GM19455 (cell line): ENCODE measurements at regions not wholly inside any gene's neighbourhood (a gene's known extent, or its start where the extent isn't known, plus 50 kb on each side); places are given as distances from the start of the nearest gene placed in this dataset.

ENCODE experiments used
- ATAC-seq: cut with Tn5 transposase; IDR thresholded peaks from one replicate; pipeline ENCODE4 v1.9.1; 2021; ENCODE audit not compliant: unreplicated experiment

DNA sequence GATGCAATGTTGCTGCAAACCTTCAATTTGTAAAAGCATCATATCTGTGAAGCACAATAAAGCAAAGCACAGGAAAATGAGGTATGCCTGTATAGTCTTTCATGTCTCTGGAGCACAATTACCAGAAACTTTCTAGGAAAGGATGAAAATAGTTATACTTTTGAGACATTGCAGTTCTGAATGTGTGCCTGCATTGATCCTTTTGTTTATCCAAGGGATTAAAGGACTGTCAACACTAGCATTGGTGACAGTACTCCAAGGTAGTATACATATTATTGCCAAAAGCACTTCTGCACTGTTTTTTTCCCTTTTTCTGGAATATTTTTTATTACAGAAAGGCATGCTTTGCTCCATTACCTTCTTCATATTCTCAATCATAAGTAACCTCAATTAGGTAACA is 476.0 kb downstream of the GABRG1 start:
- ATAC-seq = no peak

DNA sequence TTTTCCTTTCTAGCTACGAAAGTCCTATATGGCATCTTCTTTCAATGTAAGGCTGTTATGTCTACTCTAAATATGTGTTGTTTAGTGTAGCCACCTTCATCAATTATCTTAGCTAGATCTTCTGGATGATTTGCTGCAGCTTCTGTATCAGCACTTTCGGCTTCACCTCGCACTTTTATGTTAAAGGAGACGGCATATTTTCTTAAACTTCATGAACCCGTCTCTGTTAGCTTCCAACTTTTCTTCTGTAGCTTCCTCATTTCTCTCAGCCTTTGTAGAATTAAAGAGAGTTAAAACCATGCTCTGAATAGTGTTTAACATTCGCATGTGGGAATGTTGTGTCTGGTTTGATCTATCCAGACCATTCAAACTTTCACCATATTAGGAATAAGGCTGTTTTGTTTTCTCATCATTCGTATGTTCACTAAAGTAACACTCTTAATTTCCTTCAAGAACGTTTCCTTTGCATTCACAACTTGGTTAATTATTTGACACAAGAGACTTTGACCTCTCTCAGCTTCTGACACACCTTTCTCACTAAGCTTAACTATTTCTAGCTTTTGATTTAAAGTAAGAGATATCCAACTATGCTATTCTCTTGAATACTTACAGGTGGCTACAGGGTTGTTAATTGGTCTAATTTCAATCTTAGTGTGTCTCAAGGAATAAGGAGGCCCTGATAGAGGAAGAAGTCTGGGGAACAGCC is 476.8 kb downstream of the GABRG1 start:
- no peak for ATAC-seq

DNA sequence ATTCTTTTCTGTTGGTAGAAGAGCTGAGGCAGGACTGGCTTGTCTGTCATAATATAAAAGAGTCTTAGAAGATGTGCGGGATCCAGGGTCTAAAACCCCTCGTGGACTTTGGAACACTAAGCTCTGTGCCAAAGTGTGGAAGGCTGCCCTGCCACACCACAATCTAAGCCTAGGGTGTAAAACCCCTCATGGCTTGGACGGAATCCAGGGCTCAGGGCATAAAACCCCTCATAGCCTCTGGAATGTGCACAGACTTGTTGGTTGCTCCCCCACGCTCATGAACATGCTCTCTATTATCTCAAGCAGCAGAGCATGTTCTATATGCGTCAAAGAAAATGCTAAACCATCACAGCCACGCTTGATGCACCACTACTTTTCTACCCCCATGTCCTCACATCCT is 483.6 kb downstream of the GABRG1 start:
- ATAC-seq = no peak

DNA sequence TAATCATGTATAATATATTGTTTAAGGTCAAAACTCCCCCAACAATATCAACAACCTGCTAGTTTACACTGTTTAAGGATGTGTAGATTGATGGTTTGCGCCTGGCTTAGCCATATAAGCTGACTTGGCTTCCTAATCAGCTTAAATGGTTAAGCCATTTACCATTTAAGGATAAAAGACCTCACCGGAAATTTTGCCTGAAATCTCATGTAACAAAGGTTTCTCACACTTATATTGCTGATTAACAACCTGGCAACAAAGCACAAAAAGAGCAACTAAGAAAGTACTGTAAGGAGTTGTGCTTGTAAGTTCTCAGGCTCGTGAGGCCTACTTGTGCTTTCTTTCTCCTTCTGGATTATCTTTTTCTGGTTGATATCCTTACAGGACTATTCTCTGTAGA is 485.2 kb downstream of the GABRG1 start:
- ATAC-seq = no peak

DNA sequence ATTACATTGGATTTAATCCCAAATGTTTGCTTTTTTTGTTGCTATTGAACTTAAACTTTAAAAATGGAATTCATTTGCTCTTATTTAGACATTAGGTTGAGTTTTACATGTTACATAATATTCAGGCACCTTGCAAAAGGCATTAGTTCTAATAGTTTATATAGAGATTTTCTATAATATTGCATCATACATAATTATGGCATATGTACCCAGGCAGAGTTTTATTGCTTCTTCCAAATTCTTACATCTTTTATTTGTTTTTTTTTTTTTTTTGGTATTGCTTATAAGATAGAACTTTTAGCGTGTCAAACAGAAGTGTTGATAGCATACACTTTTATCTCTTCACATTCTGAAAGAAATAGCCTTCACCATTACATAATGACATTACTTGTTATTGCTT is 487.7 kb downstream of the GABRG1 start:
- no peak for ATAC-seq

DNA sequence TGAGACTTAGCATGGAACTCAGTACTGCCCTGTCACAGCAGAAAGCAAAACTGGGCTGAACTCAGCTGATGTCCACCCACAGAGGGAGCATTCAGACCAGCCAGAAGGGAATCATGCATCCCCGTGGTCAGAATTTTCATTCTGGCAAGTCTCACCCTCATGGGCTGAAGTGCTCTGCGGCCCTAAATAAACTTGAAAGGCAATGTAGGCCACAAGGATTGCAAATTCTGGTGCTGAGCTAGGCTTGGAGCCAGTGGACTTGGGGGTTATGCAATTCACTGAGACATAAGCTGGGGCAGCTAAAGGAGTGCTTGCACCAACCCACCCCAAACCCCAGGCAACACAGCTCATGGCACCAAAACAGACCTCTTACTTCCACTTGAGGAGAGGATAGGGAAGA is 494.1 kb downstream of the GABRG1 start:
- ATAC-seq = no peak

DNA sequence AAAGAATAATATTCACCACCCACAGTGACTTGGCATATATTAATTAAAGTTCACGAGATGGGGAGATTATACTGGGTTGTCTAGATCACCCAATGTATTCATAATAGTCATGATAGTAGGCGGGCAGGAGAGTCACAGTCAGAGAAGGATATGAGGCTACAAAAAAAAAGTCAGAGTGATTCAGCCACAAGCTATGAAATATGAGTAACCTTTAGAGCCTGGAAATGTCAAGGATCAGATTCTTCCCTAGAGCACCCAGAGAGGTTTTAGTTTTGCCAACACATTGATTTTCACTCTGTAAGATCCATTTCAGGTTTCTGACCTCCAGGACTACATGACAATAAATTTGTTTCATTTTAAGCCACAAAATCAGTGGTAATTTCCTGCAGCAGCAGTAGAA is 501.9 kb downstream of the GABRG1 start:
- no peak for ATAC-seq

DNA sequence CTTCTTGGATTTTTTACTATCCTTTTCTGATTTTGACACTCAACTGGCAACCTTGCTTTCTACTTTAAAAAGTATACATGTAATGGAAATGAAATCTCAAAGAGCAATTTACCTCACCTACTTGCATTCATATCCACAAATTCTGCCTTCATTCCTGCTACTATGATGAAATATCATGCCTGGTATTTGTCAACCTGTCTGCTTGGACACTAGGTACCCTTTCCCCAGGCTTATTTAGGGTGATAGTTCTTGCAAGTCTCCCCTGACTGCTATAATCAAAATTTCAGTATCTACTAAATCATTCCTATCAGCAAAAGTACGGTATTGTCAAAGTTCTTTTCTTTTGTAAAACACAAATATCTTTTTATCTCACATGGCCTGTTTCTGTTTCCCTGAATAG is 503.0 kb downstream of the GABRG1 start:
- ATAC-seq = no peak

DNA sequence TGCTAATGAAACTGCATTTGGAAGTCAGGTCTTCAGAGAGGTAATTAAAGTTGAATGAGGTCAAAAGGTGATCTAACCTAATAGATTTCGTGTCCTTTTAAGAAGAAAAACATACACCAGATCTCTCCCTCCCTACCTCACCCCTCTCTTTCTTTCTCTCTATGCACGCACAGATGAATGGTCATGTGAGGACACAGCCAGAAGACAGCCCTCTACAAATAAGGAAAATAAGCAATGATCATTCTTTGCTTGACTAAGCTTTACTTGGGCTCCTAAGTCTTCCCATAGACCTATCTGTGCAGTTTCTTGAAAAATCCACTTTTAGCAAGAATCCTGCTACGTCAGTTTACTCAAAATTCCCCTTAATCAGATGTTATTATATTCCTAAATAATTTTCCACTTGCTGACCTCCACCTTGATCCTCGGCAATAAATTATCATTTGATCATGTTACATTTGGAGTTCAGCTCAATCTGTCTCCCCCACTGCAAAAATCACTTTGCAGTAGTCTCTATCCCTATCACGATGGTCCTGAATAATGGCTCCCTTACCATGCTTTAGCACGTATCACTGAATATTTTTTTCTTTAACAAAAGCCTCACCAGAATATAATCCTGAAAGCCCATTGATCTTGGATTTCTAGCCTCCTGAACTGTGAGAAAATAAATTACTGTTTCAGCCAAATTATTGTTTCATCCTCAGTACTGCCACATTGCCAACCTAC is 527.3 kb downstream of the GABRG1 start:
- ATAC-seq = no peak

DNA sequence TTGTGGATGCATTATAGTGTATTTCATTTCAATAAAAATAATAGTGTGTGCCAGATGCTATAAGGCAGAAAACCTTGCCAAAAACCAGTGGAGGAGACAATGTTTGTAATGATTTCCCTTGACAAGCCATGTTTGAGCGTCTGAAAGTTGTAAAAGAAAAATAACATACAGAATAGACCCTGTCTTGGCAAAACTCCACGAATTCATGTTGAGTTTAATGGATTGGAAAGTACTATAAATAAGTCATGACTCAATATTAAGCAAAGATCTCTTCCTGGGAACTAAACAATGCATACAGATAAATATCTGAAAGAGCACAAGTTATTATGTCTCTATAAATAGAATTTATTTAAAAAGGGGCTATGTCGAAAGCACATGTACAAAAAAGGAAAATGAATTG is 543.5 kb downstream of the GABRG1 start:
- no peak for ATAC-seq

DNA sequence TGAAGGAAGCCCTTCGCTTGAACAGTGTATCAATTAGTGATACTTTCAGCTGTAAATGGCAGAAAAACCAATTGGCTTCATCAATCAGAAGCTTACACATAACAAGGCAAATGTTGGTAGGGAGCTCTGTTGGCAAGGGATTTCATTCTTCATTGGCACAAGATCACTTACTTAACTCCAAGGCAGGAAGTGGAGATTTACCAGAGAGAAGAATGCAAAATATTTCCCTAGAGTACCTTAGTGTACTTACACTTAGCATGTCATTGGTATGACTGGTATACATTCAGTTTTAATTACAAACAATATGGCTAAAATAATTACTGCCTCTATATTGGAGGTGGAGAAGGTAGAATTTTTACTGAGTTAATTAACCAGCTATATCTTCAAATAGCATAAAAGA is 545.0 kb downstream of the GABRG1 start:
- ATAC-seq = no peak

DNA sequence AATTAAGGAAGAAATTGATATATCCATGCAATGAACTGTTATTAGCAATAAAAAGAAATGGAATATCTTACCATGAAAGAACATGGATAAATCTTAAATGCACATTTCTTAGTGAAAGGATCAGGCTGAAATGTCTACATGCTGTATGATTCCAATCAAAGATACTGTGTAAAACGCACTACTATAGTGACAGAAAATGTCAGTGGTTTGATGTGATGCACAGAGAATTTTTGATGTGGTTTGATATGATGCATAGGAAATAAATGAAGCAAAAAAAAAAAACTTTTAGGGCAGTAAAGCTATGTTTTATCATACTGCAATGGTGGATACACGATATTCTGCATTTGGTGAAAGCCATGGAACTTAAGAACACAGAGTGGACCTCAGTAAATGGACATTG is 547.6 kb downstream of the GABRG1 start:
- ATAC-seq = no peak

DNA sequence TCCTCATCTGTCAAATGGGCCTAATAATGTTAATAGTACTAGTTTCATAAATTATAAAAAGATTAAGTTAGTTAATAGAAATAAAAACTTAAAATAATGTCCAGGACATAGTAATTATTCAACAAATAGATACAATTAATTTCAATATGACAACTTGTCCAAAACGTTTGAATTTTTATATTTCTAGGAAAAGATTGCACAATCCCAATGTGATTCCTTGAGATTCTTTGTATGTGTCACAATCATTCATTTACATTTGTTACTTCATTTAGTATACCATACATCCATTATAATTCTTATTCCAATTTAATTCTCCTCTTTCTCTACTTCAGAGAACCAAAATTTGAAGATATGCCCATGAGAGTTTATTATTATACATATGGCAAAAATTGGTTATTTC is 554.2 kb downstream of the GABRG1 start:
- no peak for ATAC-seq

DNA sequence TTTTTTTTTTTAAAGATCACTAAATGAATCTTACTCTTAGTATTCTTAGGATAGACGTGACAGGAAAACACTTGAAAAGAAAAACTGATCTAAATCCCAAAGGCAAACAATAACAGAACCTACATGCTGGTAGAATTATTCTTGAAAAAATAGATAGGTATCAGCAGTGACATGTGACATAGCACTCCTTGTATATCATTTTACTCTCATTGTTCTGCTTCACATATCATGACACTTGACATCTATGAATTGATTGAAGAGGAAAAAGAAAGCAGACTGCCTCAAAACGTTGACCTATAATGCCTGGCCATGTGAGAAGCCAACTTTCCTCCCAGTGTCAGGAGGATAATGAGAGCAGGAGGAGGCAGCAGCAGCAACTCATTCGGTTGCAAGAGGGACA is 555.2 kb downstream of the GABRG1 start:
- no peak for ATAC-seq

DNA sequence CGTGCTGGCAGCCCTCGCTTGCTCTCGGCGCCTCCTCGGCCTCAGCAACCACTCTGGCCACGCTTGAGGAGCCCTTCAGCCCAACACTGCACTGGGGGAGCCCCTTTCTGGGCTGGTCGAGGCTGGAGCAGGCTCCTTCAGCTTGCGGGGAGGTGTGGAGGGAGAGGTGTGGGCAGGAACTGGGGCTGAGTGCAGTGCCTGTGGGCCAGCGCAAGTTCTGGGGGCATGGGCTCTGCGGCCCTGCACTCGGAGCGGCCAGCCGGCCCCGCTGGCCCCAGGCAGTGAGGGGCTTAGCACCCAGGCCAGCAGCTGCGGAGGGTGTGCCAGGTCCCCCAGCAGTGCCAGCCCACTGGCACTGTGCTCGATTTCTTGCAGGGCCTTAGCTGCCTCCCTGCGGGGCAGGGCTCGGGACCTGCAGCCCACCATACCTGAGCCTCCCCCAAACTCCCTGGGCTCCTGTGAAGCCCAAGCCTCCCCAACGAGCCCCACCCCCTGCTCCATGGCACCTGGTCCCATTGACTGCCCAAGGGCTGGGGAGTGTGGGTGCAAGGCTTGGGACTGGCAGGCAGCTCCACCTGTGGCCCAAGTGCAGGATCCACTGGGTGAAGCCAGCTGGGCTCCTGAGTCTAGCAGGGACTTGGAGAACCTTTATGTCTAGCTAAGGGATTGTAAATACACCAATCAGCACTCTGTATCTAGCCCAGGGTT is 556.8 kb downstream of the GABRG1 start:
- no peak for ATAC-seq

DNA sequence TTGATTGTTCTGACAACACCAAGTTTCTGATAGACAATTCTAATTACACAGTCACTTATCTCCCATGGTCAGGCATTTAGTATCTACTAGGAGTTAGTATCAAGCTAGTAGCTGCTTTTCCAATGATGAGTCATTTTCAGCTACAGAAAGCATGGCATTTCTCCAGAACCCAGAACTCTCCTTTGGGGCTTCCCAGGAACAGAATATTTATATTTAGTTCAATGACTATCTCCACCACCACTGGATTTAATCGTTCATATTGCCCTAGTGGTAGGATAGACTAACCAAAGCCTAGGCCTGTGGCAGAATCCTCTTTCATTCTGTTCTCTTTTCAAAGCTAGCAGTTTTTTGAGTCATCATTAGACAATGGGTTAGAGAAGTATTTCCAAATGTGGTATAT is 569.4 kb downstream of the GABRG1 start:
- no peak for ATAC-seq

DNA sequence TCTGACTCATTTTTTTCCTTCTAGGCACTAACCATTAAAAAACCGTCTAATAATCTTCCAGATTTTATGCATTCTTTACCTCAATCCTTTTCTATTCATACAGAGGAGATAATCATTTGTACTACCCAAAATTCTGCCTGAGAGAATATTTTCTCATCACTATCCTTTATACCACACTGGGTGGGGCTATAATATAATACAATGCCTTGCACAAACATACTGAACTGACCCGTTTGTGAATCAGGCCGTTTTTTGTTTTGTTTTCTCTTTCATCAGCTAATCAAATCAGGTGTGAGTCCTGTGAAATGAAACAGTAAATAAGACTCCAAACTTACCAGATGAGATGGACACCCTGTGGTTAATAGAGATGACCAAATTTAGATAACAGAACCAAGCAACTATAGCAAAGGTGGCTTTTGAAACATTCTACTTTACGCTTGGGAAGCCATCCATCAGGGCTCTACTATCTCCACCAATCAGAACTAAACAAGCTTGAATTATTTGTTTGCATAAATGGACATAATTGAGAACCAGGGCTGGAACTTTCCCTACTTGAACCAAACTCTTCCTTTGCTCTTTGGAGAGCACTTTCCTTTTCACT is 573.0 kb downstream of the GABRG1 start:
- ATAC-seq = no peak

DNA sequence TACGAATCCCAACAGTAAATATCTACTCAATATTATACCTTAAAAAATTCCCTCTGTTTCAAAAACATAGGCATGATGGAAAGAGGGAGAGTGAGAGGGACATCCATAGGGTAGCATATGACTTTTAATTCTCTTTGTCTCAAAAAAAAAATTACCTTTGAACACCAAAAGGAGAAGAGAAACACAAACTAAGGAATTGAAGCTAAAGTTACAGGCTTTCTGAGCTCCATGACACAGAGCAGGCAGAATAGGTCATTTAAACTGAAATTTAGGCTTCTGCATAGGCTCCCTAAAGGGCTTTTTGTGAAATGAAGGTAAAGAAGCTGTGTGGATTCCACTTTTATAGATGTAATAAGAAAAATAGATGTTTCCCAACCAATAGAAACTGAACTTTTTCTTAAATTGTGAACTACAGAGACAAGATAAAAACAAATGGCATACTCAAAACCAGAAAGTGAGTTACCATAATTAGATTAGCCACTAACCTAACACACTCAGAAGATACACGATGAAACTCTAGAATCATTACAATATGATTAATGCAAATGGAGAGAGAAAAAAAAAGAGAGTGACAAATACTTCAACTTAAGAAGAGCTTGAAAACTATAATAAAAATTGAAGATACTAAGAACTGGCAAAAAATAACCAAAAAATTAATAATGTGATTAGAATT is 584.6 kb downstream of the GABRG1 start:
- ATAC-seq = no peak

DNA sequence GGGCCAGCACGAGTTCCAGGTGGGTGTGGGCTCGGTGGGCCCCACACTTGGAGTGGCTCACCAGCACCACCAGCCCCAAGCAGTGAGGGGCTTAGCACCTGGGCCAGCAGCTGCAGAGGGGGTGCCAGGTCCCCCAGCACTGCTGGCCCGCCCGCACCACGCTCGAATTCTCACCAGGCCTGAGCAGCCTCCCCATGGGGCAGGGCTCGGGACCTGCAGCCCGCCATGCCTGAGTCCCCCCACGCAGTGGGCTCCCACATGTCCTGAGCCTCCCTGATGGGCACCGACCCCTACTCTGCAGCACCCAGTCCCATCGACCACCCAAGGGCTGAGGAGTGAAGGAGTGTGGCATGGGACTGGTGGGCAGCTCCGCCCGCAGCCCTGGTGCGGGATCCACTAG is 593.4 kb downstream of the GABRG1 start:
- no peak for ATAC-seq

DNA sequence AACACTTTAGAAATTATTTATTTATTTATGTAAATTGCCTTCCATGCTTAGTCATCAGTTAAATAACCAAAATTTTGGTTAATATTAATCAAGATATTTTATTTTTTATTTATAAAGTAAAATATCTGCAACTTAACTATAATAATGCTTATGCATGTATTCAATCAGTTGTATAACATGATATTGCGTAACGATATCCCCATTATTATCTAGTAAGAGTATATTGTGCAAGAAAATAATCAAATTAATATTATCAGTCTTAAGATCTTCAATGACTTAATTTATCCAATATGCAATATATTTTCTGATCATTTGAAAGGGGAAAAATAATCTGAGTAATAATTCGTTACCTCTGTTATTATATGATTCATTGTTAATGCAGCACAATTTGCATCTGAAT is 596.7 kb downstream of the GABRG1 start:
- ATAC-seq = no peak

DNA sequence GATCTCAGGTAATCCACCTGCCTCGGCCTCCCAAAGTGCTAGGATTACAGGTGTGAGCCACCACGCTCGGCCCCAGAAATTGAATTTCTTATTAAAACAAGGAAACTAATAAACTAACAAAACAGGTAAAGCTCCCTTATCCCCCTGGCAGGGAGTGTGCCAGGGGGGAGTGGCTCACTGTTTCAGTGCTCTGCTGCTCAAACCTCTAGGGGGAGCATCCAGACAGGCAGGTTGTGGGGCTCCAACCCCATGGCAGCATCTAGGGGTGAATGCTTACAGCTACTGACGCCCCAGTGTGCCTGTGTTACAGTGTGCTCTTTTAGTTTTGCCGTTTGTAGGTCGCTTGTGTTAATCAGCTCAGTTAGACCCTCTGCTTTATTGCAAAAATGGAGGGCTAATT is 605.0 kb downstream of the GABRG1 start:
- ATAC-seq = no peak
